GM06990 (cell line): ENCODE measurements at regions not wholly inside any gene's neighbourhood (a gene's known extent, or its start where the extent isn't known, plus 50 kb on each side); places are given as distances from the start of the nearest gene placed in this dataset.

Experiments
- DNase-seq: peaks from one replicate; pipeline ENCODE4 v3.0.0-alpha.2; 2011; ENCODE audit not compliant: insufficient read length; ENCODE audit errors: extremely low read depth
- H3K27me3 ChIP-seq: replicated peaks from 2 replicates; pipeline ENCODE4 v1.6.0; 2011; ENCODE audit warnings: low read length; ENCODE audit not compliant: control insufficient read depth, insufficient read depth
- H3K36me3 ChIP-seq: 2 replicates; pipeline ENCODE4 v1.5.1; 2011; ENCODE audit warnings: low read length; ENCODE audit not compliant: control insufficient read depth, insufficient read depth
- H3K4me3 ChIP-seq: replicated peaks from 2 replicates; pipeline ENCODE4 v1.5.1; 2011; ENCODE audit warnings: low read depth, mild to moderate bottlenecking, control low read depth, low read length
- TF ChIP-seq, protein P1 (sequence below): IDR thresholded peaks from 2 replicates; pipeline ENCODE4 v1.5.1; 2011; ENCODE audit warnings: low read length, control low read depth, mild to moderate bottlenecking, inconsistent platforms; ENCODE audit not compliant: insufficient read depth, poor library complexity, severe bottlenecking

DNA sequence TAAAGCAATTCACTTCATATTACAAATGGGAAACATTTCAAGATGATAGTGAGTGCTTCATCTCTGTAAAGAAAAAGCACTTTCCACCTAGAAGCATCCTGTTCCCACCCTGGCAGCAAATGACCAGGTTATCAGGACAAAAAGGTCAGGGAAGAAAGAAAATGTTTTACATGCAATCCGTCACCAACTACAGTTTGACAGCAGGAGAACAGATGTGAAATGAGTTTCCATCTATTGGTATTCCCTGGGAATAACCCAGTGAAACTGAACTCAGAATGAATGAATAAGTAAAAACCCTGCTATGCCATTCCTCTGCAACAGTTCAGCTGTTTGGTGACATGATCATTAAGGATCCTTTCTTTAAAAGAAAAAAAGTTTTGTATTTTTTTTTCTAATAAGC, 67.6 kb downstream of the HTR1A start:
- TF ChIP-seq, protein P1, sequence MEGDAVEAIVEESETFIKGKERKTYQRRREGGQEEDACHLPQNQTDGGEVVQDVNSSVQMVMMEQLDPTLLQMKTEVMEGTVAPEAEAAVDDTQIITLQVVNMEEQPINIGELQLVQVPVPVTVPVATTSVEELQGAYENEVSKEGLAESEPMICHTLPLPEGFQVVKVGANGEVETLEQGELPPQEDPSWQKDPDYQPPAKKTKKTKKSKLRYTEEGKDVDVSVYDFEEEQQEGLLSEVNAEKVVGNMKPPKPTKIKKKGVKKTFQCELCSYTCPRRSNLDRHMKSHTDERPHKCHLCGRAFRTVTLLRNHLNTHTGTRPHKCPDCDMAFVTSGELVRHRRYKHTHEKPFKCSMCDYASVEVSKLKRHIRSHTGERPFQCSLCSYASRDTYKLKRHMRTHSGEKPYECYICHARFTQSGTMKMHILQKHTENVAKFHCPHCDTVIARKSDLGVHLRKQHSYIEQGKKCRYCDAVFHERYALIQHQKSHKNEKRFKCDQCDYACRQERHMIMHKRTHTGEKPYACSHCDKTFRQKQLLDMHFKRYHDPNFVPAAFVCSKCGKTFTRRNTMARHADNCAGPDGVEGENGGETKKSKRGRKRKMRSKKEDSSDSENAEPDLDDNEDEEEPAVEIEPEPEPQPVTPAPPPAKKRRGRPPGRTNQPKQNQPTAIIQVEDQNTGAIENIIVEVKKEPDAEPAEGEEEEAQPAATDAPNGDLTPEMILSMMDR: no peak
- H3K27me3 ChIP-seq: no peaks in the 10 kb centered on the region
- no peak overlapping the region for H3K4me3 ChIP-seq
- DNase-seq: no peak
- H3K36me3 ChIP-seq: no peaks in the 10 kb centered on the region

DNA sequence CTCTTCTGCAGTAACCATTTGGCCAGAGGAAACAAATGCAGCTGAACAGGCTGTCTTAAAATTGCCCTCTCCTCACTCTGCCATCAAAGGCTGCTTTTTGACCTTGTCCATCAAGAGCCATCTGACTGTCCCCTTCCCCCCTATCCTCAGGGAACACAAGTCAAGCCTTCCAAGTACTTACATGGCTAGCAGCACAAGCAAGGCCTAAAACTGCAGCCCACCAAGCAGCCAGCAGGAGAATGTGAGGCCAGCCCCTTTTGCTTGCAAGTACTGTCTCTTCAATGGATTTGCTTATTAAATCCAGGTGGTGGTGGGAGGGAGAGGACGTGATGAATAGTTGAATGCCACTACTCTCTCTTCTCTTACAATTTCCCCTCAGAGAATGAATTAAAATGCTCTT, 83.5 kb downstream of the HTR1A start:
- Histone ChIP-seq H3K4me3 (no peak overlapping the region), H3K36me3 (no peaks in the 10 kb centered on the region), H3K27me3 (no peaks in the 10 kb centered on the region)
- TF ChIP-seq, protein P1: no peak
- no peak for DNase-seq

DNA sequence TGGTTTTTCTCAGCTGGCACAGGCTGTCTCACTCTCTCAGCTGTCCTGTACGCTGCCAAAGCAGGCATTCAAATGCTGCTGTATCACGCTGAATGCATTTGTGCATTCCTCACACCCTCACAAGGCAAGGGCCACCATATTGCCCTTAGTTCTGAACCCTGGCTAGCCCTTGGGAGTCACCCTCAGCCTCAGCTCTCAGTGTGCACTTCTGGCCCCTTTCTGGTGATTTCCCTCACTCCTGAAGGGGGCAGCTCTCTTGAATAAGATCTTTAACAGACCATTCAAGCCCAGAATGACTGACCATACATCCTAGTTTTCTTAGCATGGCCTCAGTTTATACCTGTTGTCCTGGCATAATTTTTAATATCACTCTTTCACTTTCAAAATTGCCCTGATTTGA, 84.3 kb downstream of the HTR1A start:
- Histone ChIP-seq H3K27me3 (no peaks in the 10 kb centered on the region), H3K36me3 (no peaks in the 10 kb centered on the region), H3K4me3 (no peak overlapping the region)
- TF ChIP-seq, protein P1: no peak
- no peak for DNase-seq

DNA sequence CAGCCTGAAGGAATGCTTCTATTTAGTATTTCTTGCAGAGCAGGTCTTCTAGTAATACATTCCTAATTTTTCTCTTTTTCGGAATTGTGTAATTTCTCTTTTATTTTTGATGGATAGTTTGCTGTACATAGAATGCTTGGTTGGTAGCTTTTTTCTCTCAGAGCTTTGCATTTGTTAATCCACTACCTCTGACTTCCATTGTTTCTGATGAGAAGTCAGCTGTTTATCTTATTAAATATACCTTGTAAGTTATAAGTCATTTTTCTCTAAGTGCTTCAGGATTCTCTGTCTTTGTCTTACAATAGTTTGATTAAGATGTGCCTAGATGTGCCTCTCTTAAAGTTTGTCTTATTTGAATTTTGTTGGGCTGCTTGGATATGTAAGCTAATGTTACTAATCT, 101.9 kb downstream of the HTR1A start:
- TF ChIP-seq, protein P1: no peak
- H3K4me3 ChIP-seq: no peak overlapping the region
- H3K36me3 ChIP-seq: no peaks in the 10 kb centered on the region
- no peaks in the 10 kb centered on the region for H3K27me3 ChIP-seq
- no peak for DNase-seq

DNA sequence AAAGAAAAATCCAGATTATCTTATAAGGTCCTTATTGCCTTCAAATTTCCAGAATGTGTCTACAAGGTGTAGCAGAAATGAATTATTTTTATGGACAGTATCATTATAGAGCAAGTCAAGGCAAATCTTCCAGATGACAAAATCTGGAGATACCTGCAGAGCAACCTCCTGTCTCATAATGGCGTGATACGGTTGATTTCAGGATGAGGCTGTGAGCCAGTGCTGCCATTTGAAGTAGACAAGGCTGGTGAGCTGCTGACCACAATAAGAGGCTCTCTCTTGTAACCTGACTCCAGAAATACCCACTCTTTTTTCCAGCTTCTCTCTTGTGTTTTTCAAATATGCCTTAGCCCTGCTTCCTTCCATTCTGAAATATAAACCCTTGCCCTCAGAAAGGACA, 108.2 kb downstream of the HTR1A start:
- H3K4me3 ChIP-seq: no peak overlapping the region
- TF ChIP-seq, protein P1: no peak
- no peaks in the 10 kb centered on the region for H3K36me3 ChIP-seq
- no peaks in the 10 kb centered on the region for H3K27me3 ChIP-seq
- DNase-seq: no peak

DNA sequence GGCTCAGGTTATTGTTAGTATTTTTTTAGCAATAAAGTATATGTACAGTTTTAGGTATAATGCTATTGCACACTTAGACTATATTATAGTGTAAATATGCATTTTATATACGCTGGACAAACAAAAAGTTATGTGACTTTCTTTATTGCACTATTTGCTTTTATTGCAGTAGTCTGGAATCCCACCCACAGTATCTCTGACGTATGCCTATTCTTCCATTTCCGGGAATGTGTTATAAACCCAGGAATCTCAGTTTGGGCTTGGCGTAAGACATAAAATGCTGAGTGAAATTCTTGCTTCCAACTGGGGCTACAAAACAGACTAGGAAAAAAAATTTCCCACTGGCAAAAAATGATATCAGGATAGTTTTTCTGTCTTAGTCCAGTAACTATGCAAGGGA, 119.1 kb downstream of the HTR1A start:
- TF ChIP-seq, protein P1: no peak
- Histone ChIP-seq H3K4me3 (no peak overlapping the region), H3K36me3 (no peaks in the 10 kb centered on the region), H3K27me3 (no peaks in the 10 kb centered on the region)
- no peak for DNase-seq
